ENCODE measurements at regions not wholly inside any gene's neighbourhood (a gene's known extent, or its start where the extent isn't known, plus 50 kb on each side); places are given as distances from the start of the nearest gene placed in this dataset.

GRCh38 chr15:38996111-38996631 is 431.6 kb upstream of the RASGRP1 start:
- 33% methylated on average over 3 of the region's 3 CpGs for WGBS (ENCODE audit: low lambda C conversion rate)
- H2AFZ ChIP-seq (ENCODE audit: low read length) = no peak overlapping the region
- DNase-seq (ENCODE audit: low spot score) (no peak), ATAC-seq (no peak), FAIRE-seq (no peak)
- intact Hi-C loops (cut with micrococcal nuclease; ENCODE audit: unreplicated experiment) (no loop called here), in situ Hi-C loops (cut with HindIII; ENCODE audit: extremely low pct_ligation_motif_present, low pct_unique_long_range_greater_than_20kb) (no loop called here)
- ChIA-PET POLR2A (no interaction called here), CTCF (ENCODE audit: low intra/inter-chr PET ratio, low total read pairs) (no interaction called here)
- H3K79me2 ChIP-seq (ENCODE audit: insufficient read depth, low read length) = no peaks in the 10 kb centered on the region
- TF ChIP-seq E2F5 (CRISPR knock-in tag; conservative IDR thresholded peaks at IDR 0.05) = no peak
- TF ChIP-seq PHB2 (IDR thresholded peaks at IDR 0.05; ENCODE audit: partially characterized antibody) = no peak
- no peaks in the 10 kb centered on the region; the same call in 1 of the 2 replicates for H3K4me1 ChIP-seq (ENCODE audit: insufficient read depth, low read length)
- H3K9ac ChIP-seq (ENCODE audit: insufficient read depth, low read depth, low read length) = no peak overlapping the region
- BruUV-seq (replicated peaks) = no TSS peak
- H3K4me2 ChIP-seq (ENCODE audit: low read depth, low read length) = no peak overlapping the region
- H3K4me3 ChIP-seq (replicated peaks in 1 of 3; ENCODE audit: insufficient read depth in 1 of 3, low read depth in 2 of 3, low read length in 3 of 3) = no peak overlapping the region
- no peaks in the 10 kb centered on the region for H3K27me3 ChIP-seq (ENCODE audit: control insufficient read depth in 1 of 2, insufficient read depth in 2 of 2, low read length in 2 of 2)
- no peaks in the 10 kb centered on the region for H4K20me1 ChIP-seq (ENCODE audit: insufficient read depth, low read length)
- H3K9me3 ChIP-seq (ENCODE audit: low read length) = no peaks in the 10 kb centered on the region
- H3K27ac ChIP-seq (ENCODE audit: extremely low read length, insufficient read depth, low read length) = no peak overlapping the region
- H3K36me3 ChIP-seq (replicated peaks in 1 of 2; ENCODE audit: control insufficient read depth in 1 of 2, insufficient read depth in 2 of 2, low read length in 2 of 2) = no peaks in the 10 kb centered on the region

- in situ Hi-C loops (cut with HindIII; ENCODE audit: extremely low pct_ligation_motif_present, low pct_unique_long_range_greater_than_20kb) = no loop called here
- Histone ChIP-seq H3K9ac (ENCODE audit: insufficient read depth, low read depth, low read length) (no peak overlapping the region), H2AFZ (ENCODE audit: low read length) (no peak overlapping the region), H3K27ac (ENCODE audit: extremely low read length, insufficient read depth, low read length) (no peak overlapping the region), H3K36me3 (replicated peaks in 1 of 2; ENCODE audit: control insufficient read depth in 1 of 2, insufficient read depth in 2 of 2, low read length in 2 of 2) (no peaks in the 10 kb centered on the region), H3K4me3 (replicated peaks in 1 of 3; ENCODE audit: insufficient read depth in 1 of 3, low read depth in 2 of 3, low read length in 3 of 3) (no peak overlapping the region), H3K79me2 (ENCODE audit: insufficient read depth, low read length) (no peaks in the 10 kb centered on the region), H3K9me3 (ENCODE audit: low read length) (no peaks in the 10 kb centered on the region), H3K4me1 (ENCODE audit: insufficient read depth, low read length) (no peaks in the 10 kb centered on the region; the same call in 1 of the 2 replicates), H3K4me2 (ENCODE audit: low read depth, low read length) (no peak overlapping the region), H3K27me3 (ENCODE audit: control insufficient read depth in 1 of 2, insufficient read depth in 2 of 2, low read length in 2 of 2) (no peaks in the 10 kb centered on the region), H4K20me1 (ENCODE audit: insufficient read depth, low read length) (no peaks in the 10 kb centered on the region)
- intact Hi-C loops (cut with micrococcal nuclease; ENCODE audit: unreplicated experiment) = no loop called here
- POLR2A ChIA-PET = no interaction called here
- CTCF ChIA-PET (ENCODE audit: low intra/inter-chr PET ratio, low total read pairs) = no interaction called here
- BruUV-seq (replicated peaks) = no TSS peak
- FAIRE-seq (no peak), DNase-seq (ENCODE audit: low spot score) (no peak), ATAC-seq (no peak)
- 9% methylated on average over 1 of the region's 1 CpG for WGBS (ENCODE audit: low lambda C conversion rate)
- TF ChIP-seq ZNF460 (CRISPR knock-in tag; IDR thresholded peaks at IDR 0.05; ENCODE audit: borderline replicate concordance) (no peak), MYPOP (CRISPR knock-in tag; IDR thresholded peaks at IDR 0.05) (no peak), E2F1 (CRISPR knock-in tag; IDR thresholded peaks at IDR 0.05) (no peak), AKAP8 (CRISPR knock-in tag; IDR thresholded peaks at IDR 0.05) (no peak), CENPBD1 (CRISPR knock-in tag; IDR thresholded peaks at IDR 0.05; ENCODE audit: borderline replicate concordance, low read depth) (no peak), KMT2B (CRISPR knock-in tag; IDR thresholded peaks at IDR 0.05) (no peak), TFAP4 (IDR thresholded peaks at IDR 0.05; ENCODE audit: borderline replicate concordance, low read depth) (no peak), AGO1 (IDR thresholded peaks at IDR 0.05; ENCODE audit: low read depth, low read length, poor library complexity, severe bottlenecking) (no peak), AHR (CRISPR knock-in tag; IDR thresholded peaks at IDR 0.05) (no peak), SP2 (CRISPR knock-in tag; IDR thresholded peaks at IDR 0.05) (no peak)
These were observed 433.2 kb upstream of the RASGRP1 start for GRCh38 chr15:38997841-38998240.
